WI38 (cell line): ENCODE measurements at regions not wholly inside any gene's neighbourhood (a gene's known extent, or its start where the extent isn't known, plus 50 kb on each side); places are given as distances from the start of the nearest gene placed in this dataset.

Experiments
- H3K4me3 ChIP-seq: 2 replicates; pipeline ENCODE4 v1.5.1; 2011; ENCODE audit warnings: low read depth, mild to moderate bottlenecking, control low read depth, low read length
- CTCF ChIP-seq: IDR thresholded peaks from 2 replicates; pipeline ENCODE4 v1.5.1; 2012; ENCODE audit warnings: low read depth, mild to moderate bottlenecking, control low read depth, low read length

- TF ChIP-seq CTCF, result no peak
- no peak overlapping the region for H3K4me3 ChIP-seq
These were observed 93.8 kb upstream of the IGF1R start for GRCh38 chr15:98554272-98555172.

- no peak for TF ChIP-seq CTCF
- no peak overlapping the region for H3K4me3 ChIP-seq
These were observed 93.2 kb upstream of the IGF1R start for GRCh38 chr15:98555173-98555515.

GRCh38 chr15:98556321-98556720, 92.0 kb upstream of the IGF1R start:
- no peak overlapping the region for H3K4me3 ChIP-seq
- no peak for TF ChIP-seq CTCF

GRCh38 chr15:98560338-98560737, 88.0 kb upstream of the IGF1R start:
- TF ChIP-seq CTCF, result no peak

GRCh38 chr15:98561169-98561941, 87.0 kb upstream of the IGF1R start:
- H3K4me3 ChIP-seq, result no peak overlapping the region
- TF ChIP-seq CTCF, result no peak

More at GRCh38 chr15:98560338-98560737, 88.0 kb upstream of the IGF1R start:
- no peak overlapping the region for H3K4me3 ChIP-seq

- H3K4me3 ChIP-seq, result no peak overlapping the region
These were observed 85.9 kb upstream of the IGF1R start for GRCh38 chr15:98562331-98562937.

More at GRCh38 chr15:98562331-98562937, 85.9 kb upstream of the IGF1R start:
- TF ChIP-seq CTCF, result no peak
